Fibroblast of lung (primary cell): ENCODE measurements at regions not wholly inside any gene's neighbourhood (a gene's known extent, or its start where the extent isn't known, plus 50 kb on each side); places are given as distances from the start of the nearest gene placed in this dataset.

ENCODE experiments used
- DNase-seq, 2 donors: peaks; one replicate each; pipeline versions ENCODE4 v3.0.0 to v3.0.0-alpha.2; 2010; ENCODE audit warnings: low read depth in 2 of 2
- H2AFZ ChIP-seq: 2 replicates; pipeline ENCODE4 v1.5.1; 2012; ENCODE audit warnings: low read length, control low read depth, inconsistent platforms
- H3K27ac ChIP-seq: 2 replicates; pipeline ENCODE4 v1.5.1; 2011; ENCODE audit warnings: low read length, control low read depth; ENCODE audit not compliant: insufficient read depth
- H3K27me3 ChIP-seq: 2 replicates; pipeline ENCODE4 v1.5.1; 2011; ENCODE audit warnings: mild to moderate bottlenecking, low read length; ENCODE audit not compliant: control insufficient read depth, insufficient read depth
- H3K36me3 ChIP-seq: 2 replicates; pipeline ENCODE4 v1.5.1; 2011; ENCODE audit warnings: low read length; ENCODE audit not compliant: control insufficient read depth, insufficient read depth
- H3K4me1 ChIP-seq: 2 replicates; pipeline ENCODE4 v1.5.1; 2011; ENCODE audit warnings: low read length; ENCODE audit not compliant: control insufficient read depth, insufficient read depth; ENCODE audit errors: extremely low read depth
- H3K4me2 ChIP-seq: 2 replicates; pipeline ENCODE4 v1.5.1; 2011; ENCODE audit warnings: low read length, control low read depth; ENCODE audit not compliant: insufficient read depth; ENCODE audit errors: extremely low read depth
- H3K4me3 ChIP-seq, 4 experiments: fragments of 200-600 bp in 1 of 4; sonication (generic) in 1 of 4; replicated peaks in 1 of 4; 2 replicates each; pipeline ENCODE4 v1.5.1; 2011 to 2016; ENCODE audit warnings: low read length in 4 of 4, low read depth in 3 of 4, mild to moderate bottlenecking in 3 of 4, control low read depth in 2 of 4, inconsistent platforms in 1 of 4, mixed read lengths in 1 of 4; ENCODE audit not compliant: insufficient read depth in 1 of 4; ENCODE audit errors: control extremely low read depth in 1 of 4
- H3K79me2 ChIP-seq: 2 replicates; pipeline ENCODE4 v1.5.1; 2012; ENCODE audit warnings: mild to moderate bottlenecking, low read length, inconsistent platforms; ENCODE audit not compliant: control insufficient read depth, insufficient read depth
- H3K9ac ChIP-seq: 2 replicates; pipeline ENCODE4 v1.5.1; 2011; ENCODE audit warnings: mild to moderate bottlenecking, low read length, control low read depth; ENCODE audit not compliant: insufficient read depth
- H3K9me3 ChIP-seq: 2 replicates; pipeline ENCODE4 v1.5.1; 2012; ENCODE audit warnings: low read depth, low read length; ENCODE audit not compliant: control insufficient read depth, insufficient read depth
- H4K20me1 ChIP-seq: 2 replicates; pipeline ENCODE4 v1.5.1; 2011; ENCODE audit warnings: low read length; ENCODE audit not compliant: control insufficient read depth, insufficient read depth; ENCODE audit errors: extremely low read depth
- EZH2 ChIP-seq: IDR thresholded peaks from 2 replicates; pipeline ENCODE4 v1.5.1; 2012; ENCODE audit warnings: low read length, control low read depth, mild to moderate bottlenecking; ENCODE audit errors: missing control alignments
- TF ChIP-seq, protein P1 (sequence below), 2 donors: IDR thresholded peaks in 1 of 2; conservative IDR thresholded peaks in 1 of 2; 1 replicate in 1 of 2; 2 replicates in 1 of 2; pipeline ENCODE4 v1.5.1; 2011 to 2012; ENCODE audit warnings: low read length in 2 of 2, control low read depth in 1 of 2, inconsistent platforms in 1 of 2, low read depth in 1 of 2, mild to moderate bottlenecking in 1 of 2

- Histone ChIP-seq H3K36me3 (no peaks in the 10 kb centered on the region), H3K4me2 (no peak overlapping the region), H3K27me3 (no peaks in the 10 kb centered on the region), H3K9me3 (no peaks in the 10 kb centered on the region), H4K20me1 (no peaks in the 10 kb centered on the region), H3K79me2 (no peaks in the 10 kb centered on the region), H3K4me1 (no peaks in the 10 kb centered on the region), H3K9ac (no peak overlapping the region), H2AFZ (no peak overlapping the region), H3K4me3 (no peak overlapping the region), H3K27ac (no peak overlapping the region)
- DNase-seq = no peak
- TF ChIP-seq, protein P1, sequence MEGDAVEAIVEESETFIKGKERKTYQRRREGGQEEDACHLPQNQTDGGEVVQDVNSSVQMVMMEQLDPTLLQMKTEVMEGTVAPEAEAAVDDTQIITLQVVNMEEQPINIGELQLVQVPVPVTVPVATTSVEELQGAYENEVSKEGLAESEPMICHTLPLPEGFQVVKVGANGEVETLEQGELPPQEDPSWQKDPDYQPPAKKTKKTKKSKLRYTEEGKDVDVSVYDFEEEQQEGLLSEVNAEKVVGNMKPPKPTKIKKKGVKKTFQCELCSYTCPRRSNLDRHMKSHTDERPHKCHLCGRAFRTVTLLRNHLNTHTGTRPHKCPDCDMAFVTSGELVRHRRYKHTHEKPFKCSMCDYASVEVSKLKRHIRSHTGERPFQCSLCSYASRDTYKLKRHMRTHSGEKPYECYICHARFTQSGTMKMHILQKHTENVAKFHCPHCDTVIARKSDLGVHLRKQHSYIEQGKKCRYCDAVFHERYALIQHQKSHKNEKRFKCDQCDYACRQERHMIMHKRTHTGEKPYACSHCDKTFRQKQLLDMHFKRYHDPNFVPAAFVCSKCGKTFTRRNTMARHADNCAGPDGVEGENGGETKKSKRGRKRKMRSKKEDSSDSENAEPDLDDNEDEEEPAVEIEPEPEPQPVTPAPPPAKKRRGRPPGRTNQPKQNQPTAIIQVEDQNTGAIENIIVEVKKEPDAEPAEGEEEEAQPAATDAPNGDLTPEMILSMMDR (conservative IDR thresholded peaks at IDR 0.05 in 1 of 2, IDR thresholded peaks at IDR 0.05 in 1 of 2; ENCODE audit: low read depth in 1 of 2, low read length in 2 of 2) = no peak
- no peak for TF ChIP-seq EZH2
Observed at GRCh38 chr18:6574631-6575030, 154.9 kb upstream of the ARHGAP28 start.

DNA sequence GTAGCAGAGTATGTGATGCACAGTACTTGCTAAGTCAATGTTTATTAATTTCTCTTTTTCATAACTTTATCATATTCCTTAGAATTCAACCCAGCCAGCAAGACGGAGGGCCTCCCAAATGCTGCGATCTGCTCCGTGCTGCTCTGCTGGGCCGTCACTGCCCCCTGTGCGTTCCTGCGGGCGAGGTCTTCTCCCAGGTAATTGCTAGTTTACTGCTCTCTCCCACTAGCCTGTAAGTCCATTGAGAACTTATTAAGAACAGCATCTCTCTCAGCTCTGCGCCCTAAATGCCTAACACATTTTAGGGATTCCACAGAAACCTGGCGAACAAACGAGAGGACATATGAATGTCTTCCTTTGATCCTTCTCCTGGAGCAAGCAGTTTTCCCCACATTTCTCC is 153.6 kb upstream of the ARHGAP28 start:
- H3K4me2 ChIP-seq = no peak overlapping the region
- no peaks in the 10 kb centered on the region for H4K20me1 ChIP-seq
- H2AFZ ChIP-seq = no peak overlapping the region
- H3K9me3 ChIP-seq = no peaks in the 10 kb centered on the region
- TF ChIP-seq, protein P1 (conservative IDR thresholded peaks at IDR 0.05 in 1 of 2, IDR thresholded peaks at IDR 0.05 in 1 of 2; ENCODE audit: low read depth in 1 of 2, low read length in 2 of 2) = no peak
- no peak for TF ChIP-seq EZH2
- H3K79me2 ChIP-seq = no peaks in the 10 kb centered on the region
- DNase-seq = no peak
- no peaks in the 10 kb centered on the region for H3K27me3 ChIP-seq
- H3K4me3 ChIP-seq = no peak overlapping the region
- H3K27ac ChIP-seq = no peak overlapping the region
- no peaks in the 10 kb centered on the region for H3K36me3 ChIP-seq
- H3K4me1 ChIP-seq = no peaks in the 10 kb centered on the region
- H3K9ac ChIP-seq = no peak overlapping the region

DNA sequence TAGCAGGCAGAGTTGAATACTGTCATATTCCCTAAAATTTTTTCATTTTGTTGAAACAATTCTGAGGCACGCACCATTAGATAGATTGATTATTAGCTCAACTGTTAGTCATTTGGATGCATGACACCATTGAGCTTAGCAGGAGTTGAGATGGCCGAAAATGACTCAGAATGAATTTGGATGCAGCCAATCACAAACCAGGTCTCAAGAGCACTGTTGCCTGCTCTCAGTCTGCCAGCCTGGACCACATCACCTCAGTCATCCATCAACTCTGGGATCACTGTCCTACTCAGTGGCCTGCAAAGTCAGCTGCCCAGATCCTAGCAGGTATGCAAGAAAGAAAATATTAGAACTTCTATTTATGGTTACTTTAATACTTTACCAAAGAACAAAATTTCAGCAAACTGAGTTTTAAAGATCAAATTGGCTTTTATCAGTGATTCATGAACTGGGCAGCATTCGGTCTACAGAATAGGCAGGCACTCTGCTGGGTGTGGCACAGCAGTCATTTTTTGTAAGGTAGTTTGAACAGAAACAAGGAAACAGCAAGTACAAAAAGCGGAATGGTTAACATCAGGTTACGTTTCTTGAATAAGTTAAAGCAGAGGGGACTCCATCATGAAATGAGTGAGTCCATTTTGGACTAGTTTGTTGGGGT is 152.7 kb upstream of the ARHGAP28 start:
- Histone ChIP-seq H3K9ac (no peak overlapping the region), H3K27ac (no peak overlapping the region), H3K9me3 (no peaks in the 10 kb centered on the region), H4K20me1 (no peaks in the 10 kb centered on the region), H3K27me3 (no peaks in the 10 kb centered on the region), H3K79me2 (no peaks in the 10 kb centered on the region), H3K36me3 (no peaks in the 10 kb centered on the region), H3K4me3 (no peak overlapping the region), H2AFZ (no peak overlapping the region), H3K4me1 (no peaks in the 10 kb centered on the region), H3K4me2 (no peak overlapping the region)
- no peak for TF ChIP-seq EZH2
- TF ChIP-seq, protein P1 (conservative IDR thresholded peaks at IDR 0.05 in 1 of 2, IDR thresholded peaks at IDR 0.05 in 1 of 2; ENCODE audit: low read depth in 1 of 2, low read length in 2 of 2) = no peak
- no peak for DNase-seq
